HEK293 (cell line): ENCODE measurements at regions not wholly inside any gene's neighbourhood (a gene's known extent, or its start where the extent isn't known, plus 50 kb on each side); places are given as distances from the start of the nearest gene placed in this dataset.

Experiments used
- CTCF ChIA-PET: fragments of 350-600 bp; formaldehyde crosslinking; extraction: SDS; loops from one replicate; lab custom pipeline; 2021; ENCODE audit warnings: antibody characterized with exemption; lab: Yijun Ruan, JAX
- POLR2A ChIA-PET: fragments of 300-600 bp; formaldehyde crosslinking; extraction: SDS; loops from one replicate; lab custom pipeline; 2020; ENCODE audit warnings: antibody characterized with exemption, inconsistent platforms; lab: Yijun Ruan, JAX
- H3K27ac ChIP-seq: fragments of 200-500 bp; sonication (Bioruptor generic); 2 replicates; pipeline ENCODE4 v1.5.1; 2014; ENCODE audit warnings: low read depth, low read length, control low read depth, inconsistent platforms; ENCODE audit errors: extremely low read depth
- H3K36me3 ChIP-seq, 2 experiments: fragments of 200-500 bp in 1 of 2; sonication (Bioruptor generic) in 1 of 2; 1 replicate in 1 of 2; 2 replicates in 1 of 2; pipeline ENCODE4 v1.5.1; 2014 to 2017; ENCODE audit warnings: inconsistent platforms in 2 of 2, low read length in 2 of 2; ENCODE audit not compliant: control insufficient read depth in 2 of 2, insufficient read depth in 1 of 2
- H3K4me1 ChIP-seq: fragments of 200-500 bp; sonication (Bioruptor generic); 2 replicates; pipeline ENCODE4 v1.5.1; 2014; ENCODE audit warnings: mild to moderate bottlenecking, low read length, inconsistent platforms; ENCODE audit not compliant: control insufficient read depth, insufficient read depth
- H3K4me3 ChIP-seq: 2 replicates; pipeline ENCODE4 v1.5.1; 2011; ENCODE audit warnings: low read depth, mild to moderate bottlenecking, control low read depth, low read length, moderate library complexity
- H3K9me3 ChIP-seq: fragments of 200-500 bp; sonication (Bioruptor generic); 2 replicates; pipeline ENCODE4 v1.5.1; 2014; ENCODE audit warnings: low read depth, low read length, inconsistent platforms; ENCODE audit not compliant: control insufficient read depth, insufficient read depth
- CTCF ChIP-seq: fragments of 450-650 bp; formaldehyde crosslinking; IDR thresholded peaks from 2 replicates; pipeline ENCODE4 v1.5.1; 2016; ENCODE audit warnings: missing biosample characterization, missing genetic modification characterization
- GLIS1 ChIP-seq: fragments of 450-650 bp; formaldehyde crosslinking; IDR thresholded peaks from 2 replicates; pipeline ENCODE4 v1.5.1; 2016; ENCODE audit warnings: missing biosample characterization, missing genetic modification characterization
- KLF16 ChIP-seq: fragments of 450-650 bp; formaldehyde crosslinking; IDR thresholded peaks from 2 replicates; pipeline ENCODE4 v1.5.1; 2017; ENCODE audit warnings: missing biosample characterization, missing genetic modification characterization
- MZF1 ChIP-seq: fragments of 450-650 bp; formaldehyde crosslinking; IDR thresholded peaks from 2 replicates; pipeline ENCODE4 v1.5.1; 2017; ENCODE audit warnings: missing biosample characterization, missing genetic modification characterization, borderline replicate concordance
- PBX3 ChIP-seq: sonication (generic); formaldehyde crosslinking; IDR thresholded peaks from 2 replicates; pipeline ENCODE4 v1.8.1; 2022; ENCODE audit warnings: mild to moderate bottlenecking, moderate library complexity, missing genetic modification reagents
- ZBTB26 ChIP-seq: fragments of 450-650 bp; formaldehyde crosslinking; optimal IDR thresholded peaks from 2 replicates; pipeline ENCODE3; 2016; ENCODE audit warnings: missing biosample characterization, mild to moderate bottlenecking, missing genetic modification characterization
- ZEB2 ChIP-seq: fragments of 450-650 bp; formaldehyde crosslinking; IDR thresholded peaks from 2 replicates; pipeline ENCODE4 v1.5.1; 2016; ENCODE audit warnings: missing biosample characterization, missing genetic modification characterization
- ZNF140 ChIP-seq: fragments of 450-650 bp; formaldehyde crosslinking; IDR thresholded peaks from 2 replicates; pipeline ENCODE4 v1.5.1; 2016; ENCODE audit warnings: missing biosample characterization, missing genetic modification characterization
- ZNF155 ChIP-seq: fragments of 450-650 bp; formaldehyde crosslinking; IDR thresholded peaks from 2 replicates; pipeline ENCODE4 v1.5.1; 2016; ENCODE audit warnings: missing biosample characterization, missing genetic modification characterization
- ZNF223 ChIP-seq: fragments of 450-650 bp; formaldehyde crosslinking; IDR thresholded peaks from 2 replicates; pipeline ENCODE4 v1.5.1; 2016; ENCODE audit warnings: missing biosample characterization, missing genetic modification characterization
- ZNF24 ChIP-seq: fragments of 450-650 bp; formaldehyde crosslinking; IDR thresholded peaks from 2 replicates; pipeline ENCODE4 v1.5.1; 2016; ENCODE audit warnings: missing biosample characterization, missing genetic modification characterization
- ZNF274 ChIP-seq, 2 experiments: fragments of 200-500 bp in 1 of 2; fragments of 450-650 bp in 1 of 2; sonication (Bioruptor generic) in 1 of 2; formaldehyde crosslinking in 1 of 2; IDR thresholded peaks; 2 replicates each; pipeline versions ENCODE4 v1.5.1 to v1.6.1; 2014 to 2016; ENCODE audit warnings: borderline replicate concordance in 1 of 2, inconsistent platforms in 1 of 2, low read length in 1 of 2, missing biosample characterization in 1 of 2, missing genetic modification characterization in 1 of 2
- ZNF362 ChIP-seq: fragments of 450-650 bp; formaldehyde crosslinking; IDR thresholded peaks from 2 replicates; pipeline ENCODE4 v1.5.1; 2016; ENCODE audit warnings: missing biosample characterization, missing genetic modification characterization
- ZNF530 ChIP-seq: fragments of 450-650 bp; formaldehyde crosslinking; IDR thresholded peaks from 2 replicates; pipeline ENCODE4 v1.5.1; 2016; ENCODE audit warnings: low read depth, missing biosample characterization, missing genetic modification characterization
- ZNF560 ChIP-seq: fragments of 450-650 bp; formaldehyde crosslinking; IDR thresholded peaks from 2 replicates; pipeline ENCODE4 v1.5.1; 2017; ENCODE audit warnings: missing biosample characterization, missing genetic modification characterization, borderline replicate concordance
- ZNF580 ChIP-seq: fragments of 450-650 bp; formaldehyde crosslinking; IDR thresholded peaks from 2 replicates; pipeline ENCODE4 v1.5.1; 2016; ENCODE audit warnings: missing biosample characterization, missing genetic modification characterization
- ZNF585B ChIP-seq: fragments of 450-650 bp; formaldehyde crosslinking; IDR thresholded peaks from 2 replicates; pipeline ENCODE4 v1.5.1; 2016; ENCODE audit warnings: missing biosample characterization, missing genetic modification characterization
- ZNF626 ChIP-seq: fragments of 450-650 bp; sonication (Bioruptor Pico); formaldehyde crosslinking; IDR thresholded peaks from 2 replicates; pipeline ENCODE4 v1.5.1; 2018; ENCODE audit warnings: missing biosample characterization, missing genetic modification characterization, inconsistent platforms
- ZNF768 ChIP-seq: fragments of 450-650 bp; formaldehyde crosslinking; IDR thresholded peaks from 2 replicates; pipeline ENCODE4 v1.5.1; 2018; ENCODE audit warnings: missing biosample characterization, mild to moderate bottlenecking, missing genetic modification characterization
- ZSCAN16 ChIP-seq: fragments of 450-650 bp; formaldehyde crosslinking; IDR thresholded peaks from 2 replicates; pipeline ENCODE4 v1.5.1; 2016; ENCODE audit warnings: missing biosample characterization, missing genetic modification characterization

GRCh38 chr15:37520882-37521281, 413.6 kb upstream of the TMCO5A start (continued):
- TF ChIP-seq PBX3 (CRISPR knock-in tag), result no peak

- ChIA-PET POLR2A (no interaction called here), CTCF (no interaction called here)
- no peak overlapping the region for H3K27ac ChIP-seq
- H3K4me3 ChIP-seq, result no peak overlapping the region
- no peaks in the 10 kb centered on the region for H3K9me3 ChIP-seq
- H3K4me1 ChIP-seq, result no peaks in the 10 kb centered on the region
- TF ChIP-seq MZF1 (tag by site-specific recombination), result no peak
- TF ChIP-seq ZNF768 (tag by site-specific recombination), result no peak
- peak; percentile 49; the same call in 1 of the 2 replicates for TF ChIP-seq GLIS1
- TF ChIP-seq ZNF362, result no peak
- TF ChIP-seq ZNF274 (IDR thresholded peaks at IDR 0.05; ENCODE audit: low read length), result no peak
- TF ChIP-seq ZNF274 (tag by site-specific recombination; IDR thresholded peaks at IDR 0.05; ENCODE audit: borderline replicate concordance), result no peak
- no peak for TF ChIP-seq ZSCAN16
- no peaks in the 10 kb centered on the region for H3K36me3 ChIP-seq
These were observed 409.8 kb upstream of the TMCO5A start for GRCh38 chr15:37524601-37525000.

GRCh38 chr15:37528432-37528831, 406.0 kb upstream of the TMCO5A start:
- Histone ChIP-seq H3K4me3 (no peak overlapping the region), H3K36me3 (no peaks in the 10 kb centered on the region), H3K27ac (no peak overlapping the region), H3K9me3 (no peaks in the 10 kb centered on the region), H3K4me1 (no peaks in the 10 kb centered on the region)
- ChIA-PET POLR2A (no interaction called here), CTCF (no interaction called here)
- TF ChIP-seq ZNF140 (tag by site-specific recombination) (no peak), KLF16 (no peak), ZNF560 (tag by site-specific recombination) (no peak), ZEB2 (tag by site-specific recombination) (no peak), ZNF155 (tag by site-specific recombination) (no peak), ZNF530 (tag by site-specific recombination) (no peak), ZNF24 (tag by site-specific recombination) (no peak), ZNF580 (no peak), ZNF626 (tag by site-specific recombination) (no peak), ZBTB26 (tag by site-specific recombination) (no peak), CTCF (tag by site-specific recombination) (no peak), ZNF223 (tag by site-specific recombination) (no peak), ZNF585B (tag by site-specific recombination) (no peak)
